Mesenchymal stem cell (in vitro differentiated cells and primary cell): ENCODE measurements at regions not wholly inside any gene's neighbourhood (a gene's known extent, or its start where the extent isn't known, plus 50 kb on each side); places are given as distances from the start of the nearest gene placed in this dataset.
"Not testable (repeated sequence)": the region's sequence is repeated elsewhere in the genome, so short reads cannot be mapped to it uniquely, and the experiment has no call there.

Experiments
- DNase-seq: peaks from one replicate; pipeline ENCODE4 v3.0.0-alpha.2; 2013
- H2AFZ ChIP-seq: one replicate; pipeline ENCODE4 v1.6.1; 2013; ENCODE audit warnings: low read depth, mild to moderate bottlenecking, control low read depth, inconsistent platforms, low read length, moderate library complexity
- H2AK5ac ChIP-seq: 2 replicates; pipeline ENCODE4 v1.6.1; 2013; ENCODE audit warnings: low read length, moderate library complexity, mild to moderate bottlenecking, inconsistent platforms; ENCODE audit not compliant: severe bottlenecking
- H2BK120ac ChIP-seq: one replicate; pipeline ENCODE4 v1.6.1; 2013; ENCODE audit warnings: low read depth, mild to moderate bottlenecking, inconsistent platforms, low read length, moderate library complexity
- H2BK12ac ChIP-seq, 2 experiments: one replicate each; pipeline ENCODE4 v1.6.1; 2013; ENCODE audit warnings: inconsistent platforms in 2 of 2, low read length in 2 of 2, mild to moderate bottlenecking in 2 of 2, moderate library complexity in 2 of 2, control low read depth in 1 of 2
- H2BK15ac ChIP-seq: one replicate; pipeline ENCODE4 v1.6.1; 2013; ENCODE audit warnings: mild to moderate bottlenecking, low read depth, inconsistent platforms; ENCODE audit not compliant: poor library complexity, severe bottlenecking
- H2BK5ac ChIP-seq: 2 replicates; pipeline ENCODE4 v1.6.1; 2013; ENCODE audit warnings: low read depth, mild to moderate bottlenecking, low read length, control low read depth, inconsistent platforms; ENCODE audit not compliant: poor library complexity, severe bottlenecking
- H3K14ac ChIP-seq, 2 experiments: one replicate each; pipeline ENCODE4 v1.6.1; 2013; ENCODE audit warnings: inconsistent platforms in 2 of 2, low read length in 2 of 2, control low read depth in 1 of 2, mild to moderate bottlenecking in 1 of 2, moderate library complexity in 1 of 2
- H3K18ac ChIP-seq, 2 experiments: one replicate each; pipeline ENCODE4 v1.6.1; 2013; ENCODE audit warnings: inconsistent platforms in 2 of 2, low read length in 2 of 2, control low read depth in 1 of 2, low read depth in 1 of 2, mild to moderate bottlenecking in 1 of 2
- H3K23ac ChIP-seq, 2 experiments: one replicate each; pipeline ENCODE4 v1.6.1; 2013; ENCODE audit warnings: inconsistent platforms in 2 of 2, low read length in 2 of 2, mild to moderate bottlenecking in 2 of 2, moderate library complexity in 2 of 2, control low read depth in 1 of 2
- H3K27ac ChIP-seq: 2 replicates; pipeline ENCODE4 v1.5.1; 2013; ENCODE audit warnings: mild to moderate bottlenecking, moderate library complexity, low read length, control low read depth, inconsistent platforms; ENCODE audit not compliant: poor library complexity, severe bottlenecking
- H3K27me3 ChIP-seq, 2 experiments: 2 replicates each; pipeline versions ENCODE4 v1.6.1 to v1.7.0; 2013; ENCODE audit warnings: low read length in 2 of 2, mild to moderate bottlenecking in 2 of 2, moderate library complexity in 2 of 2, control low read depth in 1 of 2, inconsistent platforms in 1 of 2; ENCODE audit not compliant: control insufficient read depth in 1 of 2, insufficient read depth in 1 of 2
- H3K36me3 ChIP-seq, 2 experiments: 2 replicates each; pipeline versions ENCODE4 v1.6.1 to v1.7.0; 2013; ENCODE audit warnings: low read length in 2 of 2, control low read depth in 1 of 2, inconsistent platforms in 1 of 2, low read depth in 1 of 2, mild to moderate bottlenecking in 1 of 2; ENCODE audit not compliant: insufficient read depth in 2 of 2, control insufficient read depth in 1 of 2
- H3K4ac ChIP-seq, 2 experiments: one replicate each; pipeline ENCODE4 v1.6.1; 2013; ENCODE audit warnings: inconsistent platforms in 2 of 2, low read length in 2 of 2, mild to moderate bottlenecking in 2 of 2, moderate library complexity in 2 of 2, control low read depth in 1 of 2, low read depth in 1 of 2
- H3K4me1 ChIP-seq: 2 replicates; pipeline ENCODE4 v1.6.1; 2013; ENCODE audit warnings: low read depth, low read length, control low read depth; ENCODE audit not compliant: control insufficient read depth, insufficient read depth
- H3K4me2 ChIP-seq: 2 replicates; pipeline ENCODE4 v1.6.1; 2013; ENCODE audit warnings: low read length, mild to moderate bottlenecking, inconsistent platforms; ENCODE audit not compliant: poor library complexity, severe bottlenecking
- H3K4me3 ChIP-seq, 2 experiments: 2 replicates each; pipeline versions ENCODE4 v1.5.1 to v1.7.0; 2013; ENCODE audit warnings: low read length in 2 of 2, mild to moderate bottlenecking in 2 of 2, control low read depth in 1 of 2, low read depth in 1 of 2; ENCODE audit not compliant: insufficient read depth in 1 of 2
- H3K79me1 ChIP-seq: replicated peaks from 2 replicates; pipeline ENCODE4 v1.6.1; 2013; ENCODE audit warnings: mild to moderate bottlenecking, control low read depth, low read length, inconsistent platforms; ENCODE audit not compliant: poor library complexity, severe bottlenecking
- H3K9ac ChIP-seq: 2 replicates; pipeline ENCODE4 v1.7.0; 2013; ENCODE audit warnings: mild to moderate bottlenecking, low read length, moderate library complexity
- H3K9me3 ChIP-seq: 2 replicates; pipeline ENCODE4 v1.7.0; 2013; ENCODE audit warnings: mild to moderate bottlenecking, low read length; ENCODE audit not compliant: control insufficient read depth
- H4K8ac ChIP-seq: one replicate; pipeline ENCODE4 v1.6.1; 2013; ENCODE audit warnings: inconsistent platforms, mild to moderate bottlenecking, low read length, moderate library complexity
- H4K91ac ChIP-seq: one replicate; pipeline ENCODE4 v1.6.1; 2013; ENCODE audit warnings: mild to moderate bottlenecking, low read length, inconsistent platforms
- WGBS: methylation state at CpG from one replicate; pipeline ENCODE4 v1.1.7; 2013; ENCODE audit warnings: mixed read lengths; 5-methylcytosine and 5-hydroxymethylcytosine counted together

DNA sequence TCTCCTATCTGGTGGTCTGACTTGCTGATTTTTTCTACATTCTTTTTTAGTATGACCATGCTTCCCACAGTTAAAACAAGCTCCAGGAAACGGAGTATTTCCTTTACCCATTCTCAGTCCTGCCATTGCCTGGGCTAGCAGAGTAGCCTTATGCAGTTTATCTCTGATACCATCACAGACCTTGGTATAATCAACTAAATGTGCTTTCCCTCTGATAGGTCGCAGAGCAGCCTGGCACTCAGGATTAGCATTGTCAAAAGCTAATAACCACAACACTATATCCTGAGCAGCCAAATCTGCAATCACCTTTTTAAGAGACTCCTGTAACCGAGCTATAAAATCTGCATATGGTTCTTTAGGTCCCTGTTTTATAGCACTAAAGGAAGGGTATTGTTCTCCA lies 123.2 kb downstream of the ZNF467 start:
- not testable (repeated sequence) for H3K23ac ChIP-seq, H3K4me1 ChIP-seq, H2AFZ ChIP-seq, H3K9me3 ChIP-seq, H2BK15ac ChIP-seq, H3K4me2 ChIP-seq, H4K8ac ChIP-seq, H3K36me3 ChIP-seq, H2BK5ac ChIP-seq, H2BK12ac ChIP-seq, DNase-seq, H3K9ac ChIP-seq, H3K4ac ChIP-seq, H3K27me3 ChIP-seq, H4K91ac ChIP-seq, H3K18ac ChIP-seq, H3K79me1 ChIP-seq, H2BK120ac ChIP-seq, H3K14ac ChIP-seq, H3K27ac ChIP-seq, H3K4me3 ChIP-seq, H2AK5ac ChIP-seq
- 68% methylated on average over 2 of the region's 3 CpGs for WGBS

DNA sequence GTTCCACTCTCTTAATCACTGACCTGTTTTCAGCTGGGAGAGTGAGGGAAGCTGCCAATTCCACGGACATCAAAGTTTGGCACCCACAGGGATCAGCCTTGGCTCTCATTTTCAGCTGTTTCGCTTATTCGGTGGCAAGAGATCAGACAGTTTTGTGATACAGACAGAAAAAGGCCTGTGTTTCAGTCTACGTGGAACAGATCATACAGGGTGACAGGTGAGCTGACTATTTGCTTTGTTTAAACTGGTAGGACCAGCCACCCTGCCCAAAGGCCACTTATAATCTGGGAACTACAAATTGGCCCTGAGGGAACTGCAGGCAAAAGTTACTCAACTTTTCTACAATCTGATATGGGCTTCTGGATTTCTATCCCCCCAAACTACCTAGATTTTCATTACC lies 128.6 kb downstream of the ZNF467 start:
- no peak overlapping the region for H2AK5ac ChIP-seq
- 72% methylated on average over 4 of the region's 4 CpGs for WGBS
- H3K4me3 ChIP-seq = no peak overlapping the region
- H3K4me1 ChIP-seq = no peaks in the 10 kb centered on the region
- H3K9me3 ChIP-seq = no peaks in the 10 kb centered on the region
- H3K27me3 ChIP-seq = peaks cover 9 to 23% of the 10 kb centered on the region in 2 experiments
- H2BK120ac ChIP-seq = no peak overlapping the region
- H3K4me2 ChIP-seq = no peak overlapping the region
- no peak overlapping the region for H3K4ac ChIP-seq
- H3K36me3 ChIP-seq = no peaks in the 10 kb centered on the region
- H3K23ac ChIP-seq = no peak overlapping the region
- H2BK5ac ChIP-seq = no peak overlapping the region
- H4K8ac ChIP-seq = no peak overlapping the region
- no peak overlapping the region for H3K9ac ChIP-seq
- H3K18ac ChIP-seq = no peak overlapping the region
- H4K91ac ChIP-seq = no peak overlapping the region
- no peaks in the 10 kb centered on the region for H3K79me1 ChIP-seq
- no peak for DNase-seq
- no peak overlapping the region for H2AFZ ChIP-seq
- H2BK15ac ChIP-seq = no peak overlapping the region
- H2BK12ac ChIP-seq = no peak overlapping the region
- no peak overlapping the region for H3K27ac ChIP-seq
- H3K14ac ChIP-seq = no peak overlapping the region

DNA sequence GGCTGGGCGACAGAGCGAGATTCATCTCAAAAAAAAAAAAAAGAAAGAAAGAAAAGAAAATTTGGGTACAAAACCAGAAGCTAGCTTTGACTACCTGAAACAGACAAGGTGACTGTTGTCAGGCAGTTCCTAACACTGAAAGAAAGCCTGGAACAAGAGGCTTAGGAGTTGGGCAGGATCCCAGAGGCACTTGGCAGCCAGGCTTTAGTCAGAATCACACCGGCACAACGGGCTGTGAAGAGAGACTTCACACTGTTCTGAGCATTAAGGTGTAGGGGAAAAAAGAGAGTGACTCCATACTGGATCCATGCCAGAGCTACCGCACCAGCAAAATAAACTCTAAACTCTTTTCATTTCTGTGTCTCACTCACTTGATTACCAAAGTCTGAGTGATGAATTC lies 130.8 kb downstream of the ZNF467 start:
- Histone ChIP-seq H3K36me3 (no peaks in the 10 kb centered on the region), H3K14ac (no peak overlapping the region), H2BK120ac (no peak overlapping the region), H3K4me2 (no peak overlapping the region), H3K23ac (no peak overlapping the region), H3K18ac (no peak overlapping the region), H3K4ac (no peak overlapping the region), H4K8ac (no peak overlapping the region), H3K79me1 (no peaks in the 10 kb centered on the region), H2AK5ac (no peak overlapping the region), H4K91ac (no peak overlapping the region), H2BK12ac (no peak overlapping the region), H3K9me3 (no peaks in the 10 kb centered on the region), H3K27me3 (peaks cover 25 to 29% of the 10 kb centered on the region in 2 experiments), H3K4me3 (no peak overlapping the region), H3K4me1 (no peaks in the 10 kb centered on the region), H2AFZ (no peak overlapping the region), H2BK5ac (no peak overlapping the region), H3K27ac (no peak overlapping the region), H2BK15ac (no peak overlapping the region), H3K9ac (no peak overlapping the region)
- no peak for DNase-seq
- 79% methylated on average over 5 of the region's 5 CpGs for WGBS

DNA sequence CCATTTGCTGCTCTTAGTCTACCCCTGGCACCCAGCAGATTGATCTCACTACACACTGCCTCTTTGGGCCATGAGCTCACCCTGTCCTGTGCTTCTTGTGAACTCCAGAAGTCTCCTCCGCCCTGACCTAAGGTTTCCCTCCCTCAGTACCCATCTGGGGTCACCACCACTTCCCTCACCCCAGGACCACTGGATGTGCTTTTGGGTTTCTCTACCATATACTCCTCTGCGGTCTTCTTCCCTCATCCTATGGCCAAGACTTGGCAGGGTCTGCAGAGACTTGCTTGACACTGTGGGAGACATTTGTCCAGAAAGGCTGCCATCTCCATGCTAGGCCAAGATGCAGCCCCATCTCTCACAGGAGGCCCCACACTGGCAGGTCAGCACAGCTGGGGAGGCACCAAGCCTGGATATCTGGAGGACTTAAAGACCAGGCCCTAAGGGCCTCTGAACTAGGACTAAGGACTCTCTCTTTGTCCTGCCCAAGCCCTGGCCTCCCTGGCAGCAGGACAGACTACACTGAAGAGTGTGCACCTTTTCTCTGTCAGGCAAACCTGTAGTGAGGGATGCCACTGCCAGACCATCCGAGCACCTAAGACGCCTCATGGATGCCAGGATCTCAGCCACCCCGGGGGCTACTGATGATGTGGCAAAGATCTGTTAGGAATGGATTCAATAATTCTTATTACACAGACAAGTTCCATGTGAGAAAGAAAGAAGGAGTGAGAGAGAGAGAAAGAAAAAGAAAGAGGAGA lies 134.6 kb downstream of the ZNF467 start:
- no peak overlapping the region for H3K14ac ChIP-seq
- no peak overlapping the region for H2BK15ac ChIP-seq
- no peak overlapping the region for H3K23ac ChIP-seq
- H3K27me3 ChIP-seq = peaks cover 33 to 57% of the 10 kb centered on the region in 2 experiments
- H2BK5ac ChIP-seq = no peak overlapping the region
- H2AK5ac ChIP-seq = no peak overlapping the region
- no peak overlapping the region for H2BK120ac ChIP-seq
- H3K27ac ChIP-seq = no peak overlapping the region
- H3K9me3 ChIP-seq = no peaks in the 10 kb centered on the region
- no peak overlapping the region for H3K18ac ChIP-seq
- no peaks in the 10 kb centered on the region for H3K4me1 ChIP-seq
- H3K4ac ChIP-seq = no peak overlapping the region
- H4K91ac ChIP-seq = no peak overlapping the region
- H3K36me3 ChIP-seq = no peaks in the 10 kb centered on the region
- no peak overlapping the region for H3K4me2 ChIP-seq
- H2BK12ac ChIP-seq = no peak overlapping the region
- H4K8ac ChIP-seq = no peak overlapping the region
- H2AFZ ChIP-seq = no peak overlapping the region
- no peak overlapping the region for H3K4me3 ChIP-seq
- H3K9ac ChIP-seq = no peak overlapping the region
- no peaks in the 10 kb centered on the region for H3K79me1 ChIP-seq
- DNase-seq = no peak
- WGBS = 87% methylated on average over 5 of the region's 5 CpGs
